ENCODE measurements at regions not wholly inside any gene's neighbourhood (a gene's known extent, or its start where the extent isn't known, plus 50 kb on each side); places are given as distances from the start of the nearest gene placed in this dataset.
"Not testable (repeated sequence)": the region's sequence is repeated elsewhere in the genome, so short reads cannot be mapped to it uniquely, and the experiment has no call there.

DNA sequence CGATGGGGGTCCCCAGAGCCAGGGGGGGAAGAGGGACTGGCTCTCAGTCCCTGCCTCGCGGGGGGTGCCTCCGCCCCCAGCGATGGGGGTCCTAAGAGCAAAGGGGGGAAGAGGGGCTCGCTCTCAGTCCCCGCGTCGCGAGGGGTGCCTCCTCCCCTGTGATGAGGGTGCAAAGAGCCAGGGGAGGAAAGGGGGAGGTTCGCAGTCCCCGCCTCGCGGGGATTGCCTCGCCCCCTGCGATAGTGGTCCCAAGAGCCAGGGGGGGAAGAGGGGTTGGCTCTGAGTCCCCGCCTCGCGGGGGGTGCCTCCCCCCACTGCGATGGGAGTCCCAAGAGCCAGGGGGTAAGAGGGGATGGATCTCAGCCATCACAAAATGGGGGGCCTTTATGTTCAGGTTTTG, 168.5 kb downstream of the ATP6V0E2 start:
- TF ChIP-seq POLR2A (IDR thresholded peaks at IDR 0.05; ENCODE audit: low read depth); POLR2AphosphoS5 (IDR thresholded peaks at IDR 0.05): not testable (repeated sequence)

Measured in esophagus muscularis mucosa (tissue), 2 donors.